PFSK-1 (cell line): ENCODE measurements at regions not wholly inside any gene's neighbourhood (a gene's known extent, or its start where the extent isn't known, plus 50 kb on each side); places are given as distances from the start of the nearest gene placed in this dataset.

Experiments
- POLR2AphosphoS5 ChIP-seq: IDR thresholded peaks from 2 replicates; pipeline ENCODE4 v1.6.1; 2012; ENCODE audit warnings: low read depth, mild to moderate bottlenecking, control low read depth, low read length, moderate library complexity
- TAF1 ChIP-seq: IDR thresholded peaks from 2 replicates; pipeline ENCODE4 v1.6.1; 2012; ENCODE audit warnings: low read length, control low read depth, borderline replicate concordance; ENCODE audit not compliant: insufficient read depth

DNA sequence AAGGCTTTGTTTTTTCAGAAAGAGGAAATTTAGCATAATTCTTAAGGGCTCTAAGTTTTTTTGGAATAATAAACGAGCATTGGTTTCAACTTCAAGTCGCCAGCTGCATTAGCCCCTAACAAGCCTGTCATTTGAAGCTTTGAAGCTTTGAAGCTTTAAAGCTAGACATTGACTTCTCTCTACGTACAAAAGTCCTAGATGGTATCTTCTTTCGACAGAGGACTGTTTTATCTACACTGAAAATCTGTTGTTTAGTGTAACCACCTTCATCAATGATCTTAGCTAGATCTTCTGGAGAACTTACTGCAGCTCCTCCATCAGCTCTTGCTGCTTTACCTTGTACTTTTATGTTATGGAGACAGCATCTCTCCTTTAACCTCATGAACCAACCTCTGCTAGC lies 79.6 kb upstream of the TMEM72 start:
- TF ChIP-seq TAF1 (no peak), POLR2AphosphoS5 (no peak)
